ENCODE measurements at regions not wholly inside any gene's neighbourhood (a gene's known extent, or its start where the extent isn't known, plus 50 kb on each side); places are given as distances from the start of the nearest gene placed in this dataset.

DNA sequence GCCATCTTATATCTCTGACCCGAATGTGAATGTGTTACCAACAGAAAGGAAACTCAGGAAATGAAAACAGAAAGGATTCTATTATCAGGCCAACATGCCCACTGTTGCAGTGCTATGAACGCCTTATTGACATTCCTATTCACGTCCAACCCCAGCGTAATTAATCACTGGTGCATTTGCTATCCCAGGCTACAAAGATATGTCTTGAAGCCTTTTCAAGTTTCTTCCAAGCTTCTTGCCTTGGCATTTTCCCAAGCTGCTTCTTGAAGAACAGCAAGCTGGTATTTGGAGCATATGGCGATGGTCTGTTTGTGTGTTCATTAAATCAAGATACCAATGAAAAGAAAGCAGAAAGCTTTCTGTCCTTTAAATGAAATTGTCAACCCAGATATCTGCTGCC, 579.2 kb upstream of the ZNF462 start:
- DNase-seq: no peak

DNA sequence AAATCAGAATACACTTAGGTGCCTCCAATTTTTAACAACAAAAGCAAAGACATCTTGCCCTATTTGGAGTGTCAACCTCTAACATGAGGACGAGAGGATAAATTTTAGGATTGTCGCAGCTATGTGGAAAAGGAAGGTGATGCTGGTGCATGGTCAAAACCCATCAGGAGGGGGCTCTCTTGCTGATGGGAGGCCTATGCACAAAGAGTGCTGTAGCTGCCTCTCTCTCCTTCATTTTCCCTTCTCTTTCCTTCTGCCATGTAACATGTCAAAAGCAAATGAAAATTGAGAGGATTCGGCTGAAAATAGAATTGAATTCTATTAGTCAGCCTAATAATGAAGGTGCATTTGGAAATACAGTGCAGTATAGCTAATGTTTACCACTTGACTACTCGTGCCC, 578.7 kb upstream of the ZNF462 start:
- DNase-seq: no peak

DNA sequence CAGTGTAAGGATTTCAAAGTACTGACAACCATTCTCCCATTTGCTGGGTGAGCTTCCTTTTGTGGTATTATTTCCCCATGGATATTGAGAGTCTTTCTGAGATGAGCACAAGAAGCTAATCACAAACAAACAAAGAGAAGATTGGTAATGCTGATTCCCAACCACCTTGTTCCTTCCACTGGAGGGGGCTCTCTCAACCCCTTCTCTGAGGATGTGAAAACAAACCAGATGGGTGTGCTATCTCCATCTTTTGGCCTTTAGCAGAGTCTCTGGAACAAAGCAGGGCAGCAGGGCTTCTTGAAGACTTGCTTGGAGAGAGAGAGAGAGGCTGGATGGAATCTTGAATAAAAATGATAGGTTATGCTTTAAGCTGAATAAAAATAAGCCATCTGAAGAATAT, 576.7 kb upstream of the ZNF462 start:
- no peak for DNase-seq

DNA sequence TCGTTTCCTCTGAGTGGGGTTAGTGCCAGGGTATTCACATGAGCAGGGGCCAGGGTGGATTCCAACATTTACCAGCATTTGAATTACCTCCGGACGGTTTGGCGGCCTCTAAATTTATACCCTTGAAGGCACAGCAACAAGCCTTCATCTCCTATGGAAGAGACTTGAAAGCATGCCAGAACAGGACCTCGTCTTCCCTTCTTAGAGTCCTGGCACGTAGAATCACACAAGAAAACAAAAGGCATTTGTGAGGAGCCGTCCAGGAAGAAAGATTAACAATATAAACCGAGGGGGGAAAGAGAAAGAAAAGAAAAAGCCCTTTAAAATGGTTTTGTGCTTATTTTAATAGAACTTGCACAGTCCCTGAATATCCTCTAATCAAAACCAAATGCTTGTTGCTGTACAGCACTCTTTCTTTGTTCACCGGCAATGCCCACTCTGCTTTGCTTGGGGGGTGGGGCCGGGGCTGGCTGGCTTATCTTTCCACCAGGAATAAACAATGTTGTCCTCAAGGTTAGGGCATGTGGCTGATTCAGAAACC, 575.8 kb upstream of the ZNF462 start:
- DNase-seq: no peak

DNA sequence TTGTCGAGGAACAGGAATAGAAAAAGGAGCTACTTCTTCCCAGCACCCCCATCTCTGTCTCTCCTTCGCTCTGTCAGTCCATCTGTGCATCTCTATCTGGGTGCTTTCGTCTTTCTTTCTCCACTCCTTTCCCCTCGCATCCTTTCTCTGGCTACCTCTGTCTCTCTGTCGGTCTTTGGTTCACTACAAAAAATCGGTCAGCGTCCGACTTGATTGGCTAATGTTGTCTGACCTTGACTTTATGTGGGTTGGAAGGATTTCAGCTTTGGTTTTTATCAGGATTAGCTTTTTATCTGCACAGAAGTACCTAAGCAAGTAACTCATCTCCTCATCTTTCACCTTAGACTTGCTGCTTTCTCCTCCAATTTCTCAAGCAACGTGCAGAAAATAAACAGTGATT, 575.2 kb upstream of the ZNF462 start:
- DNase-seq: no peak

DNA sequence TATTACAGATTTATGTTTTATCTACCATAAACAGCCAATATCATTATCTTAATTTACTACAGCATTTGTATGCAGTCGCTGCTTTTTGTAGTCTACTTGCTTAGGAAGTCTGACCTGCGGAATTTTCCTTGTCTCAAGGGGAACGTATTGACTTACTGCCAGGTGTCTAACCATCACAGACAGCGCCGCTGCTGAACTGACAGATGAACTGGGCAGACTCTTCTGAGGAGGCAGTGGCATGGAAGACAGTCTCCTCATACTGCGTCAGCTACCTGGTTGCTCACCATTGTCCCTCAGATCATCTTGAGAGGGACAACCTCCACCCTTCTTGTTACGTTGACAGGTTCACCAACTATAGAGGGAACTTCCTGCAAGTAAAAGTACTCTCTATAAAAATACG, 574.3 kb upstream of the ZNF462 start:
- DNase-seq: no peak

DNA sequence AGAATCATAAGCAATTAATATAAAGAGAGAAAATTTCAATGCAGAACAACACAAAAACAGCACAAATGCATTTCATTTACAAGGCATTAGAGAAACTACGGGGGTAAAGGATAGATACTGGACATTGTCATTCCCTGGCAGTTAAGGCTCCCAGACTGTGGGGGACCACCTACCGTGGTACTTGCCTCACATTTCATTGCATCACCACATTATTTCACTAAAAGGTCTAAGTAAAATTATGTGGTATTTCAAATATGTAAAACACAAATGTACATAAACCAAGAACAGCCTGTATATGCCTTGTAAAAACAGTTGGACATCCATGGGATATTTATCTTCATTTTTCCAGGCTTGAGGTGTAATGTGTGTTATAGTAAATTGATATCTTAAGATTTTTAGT, 571.2 kb upstream of the ZNF462 start:
- no peak for DNase-seq

DNA sequence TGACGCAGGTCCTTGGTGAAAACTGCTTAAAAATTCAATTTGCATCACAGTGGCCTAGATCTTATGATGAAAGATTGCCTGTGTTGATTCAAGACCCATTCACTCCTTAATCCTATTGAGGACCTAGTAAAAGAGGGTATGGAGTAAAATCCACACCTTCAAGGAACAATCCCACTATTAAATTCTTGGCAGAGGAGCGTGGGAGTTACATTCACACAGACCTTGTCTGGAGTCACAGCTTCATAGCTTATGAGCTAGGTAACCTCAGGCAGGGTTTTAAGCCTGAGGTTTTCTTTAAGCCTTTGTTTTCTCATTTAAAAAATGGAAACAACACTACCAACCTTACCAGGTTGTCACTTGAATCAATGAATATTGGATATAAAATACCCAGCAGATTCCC, 566.5 kb upstream of the ZNF462 start:
- DNase-seq: no peak

DNA sequence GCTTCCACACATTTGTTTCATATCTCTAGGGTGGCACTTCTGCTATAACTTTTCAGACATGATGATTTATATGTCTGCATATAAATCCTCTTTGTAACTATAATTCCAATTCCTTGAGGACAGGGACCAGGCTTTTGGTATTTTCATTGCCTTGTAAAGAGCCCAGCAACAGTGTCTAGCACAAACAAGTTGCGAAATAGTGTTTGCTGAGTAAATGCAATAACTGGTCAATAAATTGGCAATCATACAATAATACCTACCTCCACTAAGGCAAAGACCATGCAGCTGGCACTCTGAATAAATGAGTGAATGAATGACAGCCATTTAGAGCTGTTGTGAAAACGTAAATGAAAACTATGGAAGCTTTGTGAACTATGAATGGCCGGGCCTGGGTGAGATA, 564.0 kb upstream of the ZNF462 start:
- DNase-seq: no peak

DNA sequence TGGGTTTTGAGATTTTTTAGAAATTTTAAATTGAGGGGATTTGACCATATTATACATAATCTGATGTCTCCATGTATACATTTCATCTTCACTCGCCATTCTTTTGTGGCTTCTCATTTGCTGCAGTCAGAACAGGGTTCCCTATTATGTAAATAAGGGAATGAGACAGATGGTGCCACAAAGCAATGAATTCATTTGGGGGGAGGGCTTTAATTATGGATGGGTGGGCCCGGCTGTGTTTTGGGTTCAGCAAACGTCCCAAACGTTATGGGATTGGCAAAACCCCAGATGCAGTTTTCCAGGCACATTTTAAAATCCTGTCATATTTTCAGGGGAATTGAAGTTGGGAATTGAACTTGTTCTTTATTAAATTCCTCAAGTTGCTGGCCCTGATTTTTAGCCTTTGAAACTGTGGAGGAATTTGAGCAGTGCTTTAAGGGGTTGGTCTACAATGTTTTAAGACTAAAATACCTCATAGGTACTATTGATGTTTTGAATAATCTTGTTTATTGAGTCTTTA, 558.5 kb upstream of the ZNF462 start:
- DNase-seq: no peak

DNA sequence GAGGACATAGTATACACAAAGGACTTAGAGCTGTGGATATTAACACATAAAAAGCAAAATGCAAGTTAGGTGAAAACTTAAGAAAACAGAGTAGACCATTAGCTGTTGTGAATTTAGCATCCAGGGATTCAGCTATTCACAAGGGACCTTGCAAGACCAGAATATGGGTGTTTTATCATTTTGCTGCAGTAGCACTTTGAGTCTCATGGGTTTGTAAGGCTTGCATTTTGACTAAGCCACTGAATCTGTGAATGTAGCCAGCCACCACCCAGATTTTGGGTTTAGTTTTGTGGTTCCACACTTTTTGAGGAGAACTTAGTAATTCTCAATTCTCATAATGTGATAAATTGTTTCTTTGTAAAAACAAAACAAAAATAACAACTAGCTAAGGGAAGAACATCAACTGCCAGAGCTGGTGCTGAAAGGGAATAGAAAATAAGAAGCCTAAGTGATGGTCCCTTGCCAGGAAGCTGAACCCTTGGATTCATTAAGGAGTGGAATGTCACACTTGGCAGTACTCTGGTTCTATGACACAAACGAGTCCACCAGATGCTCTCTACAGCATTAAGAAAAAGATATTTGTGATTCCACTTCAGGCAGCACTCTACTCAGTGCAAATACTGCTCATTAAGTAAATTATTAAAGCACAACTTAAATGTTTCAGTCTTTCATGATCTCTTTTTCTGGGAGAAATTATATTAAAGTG, 557.4 kb upstream of the ZNF462 start:
- no peak for DNase-seq

DNA sequence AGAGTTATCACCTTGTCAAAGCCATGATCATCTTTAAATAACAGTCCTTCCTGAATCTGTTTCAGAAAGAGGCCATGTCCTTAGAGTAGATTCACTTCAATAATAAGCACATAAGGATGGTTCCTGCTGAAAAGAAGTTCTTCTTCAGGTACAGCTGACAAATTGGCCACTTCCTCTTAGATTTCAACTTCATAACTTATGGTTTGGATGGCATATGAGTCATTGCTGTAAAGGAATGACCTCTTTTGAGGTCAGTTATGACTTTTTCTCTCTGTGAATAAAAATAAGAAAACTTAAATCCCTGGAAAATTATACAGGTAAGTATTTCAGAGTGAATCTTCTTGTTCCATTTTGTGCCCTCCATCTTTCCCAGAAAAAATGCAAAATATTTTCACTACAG, 555.3 kb upstream of the ZNF462 start:
- no peak for DNase-seq

DNA sequence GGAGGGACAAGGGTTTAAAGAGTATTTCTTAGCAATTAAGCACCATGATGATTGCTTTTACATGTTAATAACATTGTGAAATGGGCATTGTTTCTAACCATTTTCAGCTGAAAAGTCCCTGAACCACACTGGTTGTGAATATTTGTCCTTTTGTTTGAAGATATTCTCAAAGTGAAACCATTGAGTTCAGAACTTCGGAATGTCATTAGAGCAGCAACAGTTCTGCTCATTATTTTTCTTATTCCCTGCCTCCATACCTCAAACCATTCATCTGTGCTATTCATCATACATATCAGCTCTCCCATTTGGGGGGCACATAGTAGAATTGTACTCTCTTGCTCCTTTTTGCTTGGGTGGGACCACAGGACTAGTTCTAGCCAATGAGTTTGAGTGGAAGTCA, 553.0 kb upstream of the ZNF462 start:
- no peak for DNase-seq

DNA sequence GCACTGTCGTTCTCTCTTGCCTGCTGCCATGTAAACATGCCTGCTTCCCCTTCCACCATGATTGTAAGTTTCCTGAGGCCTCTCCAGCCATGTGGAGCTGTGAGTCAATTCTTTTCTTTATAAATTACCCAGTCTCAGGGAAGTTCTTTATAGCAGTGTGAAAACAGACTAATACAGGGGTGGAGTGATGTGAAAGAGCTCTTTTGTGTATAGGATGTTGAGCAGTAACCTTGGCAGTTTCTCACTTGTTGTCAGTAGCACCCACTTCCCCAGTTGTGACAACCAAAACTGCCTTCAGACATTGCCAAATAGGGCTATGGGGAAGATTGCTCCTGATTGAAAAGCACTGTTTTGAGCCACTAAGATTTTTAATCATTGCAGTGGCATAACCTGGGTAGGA, 552.2 kb upstream of the ZNF462 start:
- no peak for DNase-seq

DNA sequence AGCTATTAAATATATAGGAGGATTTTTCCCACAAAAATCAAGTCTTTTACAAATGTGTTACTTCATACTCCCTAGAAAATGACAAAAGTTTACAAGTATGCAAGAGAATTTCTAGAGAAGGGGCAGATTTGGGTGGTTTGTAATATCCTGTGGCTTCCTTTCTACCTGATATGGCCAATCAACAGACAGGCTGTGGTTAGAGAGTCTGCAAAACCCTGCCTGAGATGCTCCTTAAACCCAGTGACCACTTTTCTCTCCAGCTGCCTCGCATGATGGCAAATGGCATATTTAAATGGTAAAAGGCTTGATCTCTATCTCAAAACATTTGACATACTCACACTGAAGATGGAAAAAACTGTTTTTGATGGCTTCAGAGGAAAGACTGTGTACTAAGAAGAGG, 550.1 kb upstream of the ZNF462 start:
- DNase-seq: no peak

DNA sequence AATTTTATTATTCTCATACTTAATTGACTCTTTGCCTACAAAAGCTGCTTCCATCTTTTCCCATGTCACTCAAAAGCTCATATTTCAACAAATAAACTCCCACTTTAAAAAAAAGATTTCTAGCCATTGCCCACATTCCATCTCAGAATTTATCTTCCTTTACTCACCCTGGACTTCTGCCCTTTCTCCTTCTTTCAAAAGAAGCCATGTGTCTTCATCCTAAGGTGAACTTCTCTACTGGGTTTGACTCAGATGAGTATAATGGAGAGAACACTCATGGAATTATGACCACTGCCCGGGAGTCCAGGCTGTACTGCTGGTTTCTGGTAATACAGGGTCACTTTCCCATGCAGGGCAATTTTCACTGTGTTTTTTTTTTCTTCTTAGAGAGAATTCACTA, 548.5 kb upstream of the ZNF462 start:
- DNase-seq: no peak

DNA sequence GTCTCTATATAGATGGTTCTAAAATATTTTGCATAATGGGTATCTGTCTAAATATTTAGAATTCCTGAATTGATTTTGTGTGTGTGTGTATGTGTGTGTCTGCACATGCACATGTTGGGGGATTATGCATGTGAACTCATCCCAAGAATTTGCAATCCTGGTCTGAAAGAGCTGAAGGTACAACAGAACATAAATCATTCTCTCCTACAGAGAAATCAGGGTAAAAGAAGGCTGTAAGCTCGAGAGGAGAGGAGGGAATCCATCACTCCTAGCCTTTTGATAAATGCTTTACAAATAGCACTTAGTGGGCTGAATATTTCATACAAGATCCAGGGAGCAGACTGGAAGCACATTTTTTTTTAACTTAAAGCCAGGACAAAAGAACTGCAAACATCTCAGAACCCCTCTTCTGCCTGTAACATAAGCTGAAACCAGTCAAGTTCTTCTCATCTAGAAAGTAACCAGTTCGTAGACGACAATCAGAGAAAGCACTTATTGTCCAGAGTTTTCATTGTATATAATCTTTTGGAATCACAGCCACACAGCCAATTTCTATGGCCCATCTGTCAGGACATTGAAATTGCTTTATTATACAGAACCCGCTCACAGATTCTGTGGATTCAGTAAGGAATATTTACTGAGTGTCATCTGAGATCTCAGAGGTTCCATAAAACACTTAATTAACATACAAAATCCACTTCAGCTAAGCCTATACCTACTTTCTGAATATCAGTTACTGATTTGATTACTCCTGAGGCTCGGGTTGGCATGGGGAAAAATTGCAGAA, 541.4 kb upstream of the ZNF462 start:
- DNase-seq: no peak

DNA sequence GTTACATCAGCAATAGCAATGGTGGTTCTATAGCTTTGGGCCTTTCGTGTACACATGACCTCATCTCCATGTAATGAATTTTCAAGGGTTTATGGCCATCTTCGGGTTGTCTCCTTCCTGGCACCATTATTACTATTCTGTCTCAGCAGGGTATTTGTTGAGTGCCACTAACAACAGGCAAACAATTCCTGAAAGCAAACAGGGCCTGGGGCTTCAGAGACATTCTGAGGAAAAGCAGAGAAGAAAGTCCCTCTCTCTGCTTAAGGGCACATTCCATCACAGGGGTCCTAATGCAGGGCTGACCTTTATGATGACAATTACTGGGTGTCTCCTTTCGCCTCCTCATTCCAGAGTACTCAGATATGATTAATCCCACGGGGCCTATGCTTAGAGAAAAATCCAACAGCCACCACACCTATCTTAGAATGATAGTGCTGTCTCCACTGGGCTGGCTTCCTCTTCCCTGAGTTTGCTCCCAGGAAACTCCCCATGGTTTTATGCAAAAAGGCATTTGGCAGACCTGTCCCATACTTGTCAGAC, 540.2 kb upstream of the ZNF462 start:
- DNase-seq: no peak

DNA sequence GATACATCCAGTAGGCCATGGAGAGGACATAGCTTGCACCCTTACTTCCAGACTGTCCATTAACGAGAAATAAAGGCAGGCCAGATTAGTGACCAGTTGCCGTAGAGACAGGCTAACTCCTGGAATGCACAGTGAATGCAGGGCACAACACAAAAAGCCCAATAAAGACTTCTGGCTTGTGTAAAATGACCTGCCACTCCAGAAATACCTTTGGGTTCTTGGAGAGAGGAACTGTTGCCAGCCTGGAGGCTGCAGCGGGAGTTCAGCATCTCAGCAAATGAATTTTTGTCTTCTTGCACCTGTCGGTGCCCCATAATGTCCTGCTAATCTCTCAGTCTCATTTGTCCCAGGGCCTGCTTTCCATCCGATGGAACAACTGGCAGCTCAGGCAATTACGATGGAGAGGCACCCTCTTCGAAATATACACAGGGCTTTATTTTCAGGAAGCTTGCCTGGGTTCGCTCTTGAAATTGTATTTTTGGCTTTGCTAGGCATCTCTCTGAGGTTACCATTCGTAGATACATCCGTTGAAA, 538.8 kb upstream of the ZNF462 start:
- DNase-seq: no peak

DNA sequence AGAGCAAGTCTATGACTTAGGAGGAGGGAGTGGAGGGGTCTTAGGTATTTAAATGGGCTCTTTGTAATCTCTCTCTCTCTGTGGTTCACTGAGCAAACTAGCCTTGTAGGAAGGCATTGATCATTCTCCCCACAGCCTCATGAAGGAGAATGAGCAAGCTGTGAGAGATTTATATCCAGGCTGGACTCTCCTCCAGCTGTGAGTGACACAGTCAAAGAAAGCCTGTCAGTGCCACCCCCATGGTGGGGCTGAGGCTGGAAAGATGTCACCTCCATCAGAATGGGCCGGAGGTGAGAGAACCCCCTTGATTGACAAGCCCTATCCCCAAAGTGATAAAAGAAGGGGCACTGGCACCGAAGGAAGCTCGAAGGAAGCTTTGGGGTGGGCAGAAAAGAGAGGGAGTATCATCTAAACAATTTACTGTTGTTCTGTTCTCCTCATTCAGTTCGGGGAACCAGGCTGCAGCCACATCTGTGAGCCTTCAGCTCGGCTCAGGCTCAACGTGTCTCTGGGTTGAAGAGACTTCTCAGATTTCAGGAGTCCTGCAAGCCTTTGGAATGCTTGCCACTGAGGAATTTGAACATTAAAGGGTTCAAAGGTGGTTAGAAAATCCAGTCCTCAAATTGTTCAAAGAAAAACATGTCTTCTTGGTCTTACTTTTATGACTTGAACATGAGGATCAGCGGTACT, 538.2 kb upstream of the ZNF462 start:
- DNase-seq: no peak

DNA sequence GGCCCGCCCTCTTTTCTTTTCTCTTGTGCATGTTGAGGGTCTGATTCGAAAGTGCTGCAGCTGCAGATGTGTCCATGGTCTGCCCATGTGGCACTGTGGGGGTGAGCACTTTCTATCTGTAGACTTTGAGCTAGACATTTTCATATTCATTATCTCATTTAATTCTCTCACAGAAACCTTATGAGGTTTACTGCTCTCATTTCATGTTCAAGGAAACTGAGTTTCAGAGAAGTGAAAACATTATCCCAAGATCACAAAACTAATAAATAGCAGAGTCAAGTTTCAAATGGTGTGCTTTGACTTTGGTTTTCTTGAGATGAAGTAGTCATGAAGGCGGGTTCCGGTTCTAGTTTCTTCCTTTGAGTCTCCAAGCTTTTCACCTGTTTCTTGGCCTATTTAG, 536.5 kb upstream of the ZNF462 start:
- no peak for DNase-seq

DNA sequence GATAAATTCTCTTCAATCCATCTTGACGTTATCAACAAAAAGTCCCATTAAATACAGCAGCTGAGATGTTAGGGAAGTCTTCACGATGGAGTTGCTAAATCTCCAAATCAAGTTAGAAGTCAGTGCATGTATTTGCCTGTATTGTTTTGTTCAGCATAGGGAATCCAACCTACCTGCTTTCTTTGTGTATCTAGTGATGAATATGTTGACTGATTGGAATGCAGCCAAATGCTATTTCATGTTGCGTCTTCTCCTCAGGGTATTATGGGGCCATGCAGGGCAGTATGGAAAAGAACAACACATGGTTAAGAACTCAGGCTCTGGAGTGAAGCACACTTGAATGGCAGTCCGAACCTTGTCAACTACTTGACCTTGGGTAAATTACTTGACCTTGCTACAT, 529.5 kb upstream of the ZNF462 start:
- DNase-seq: no peak

DNA sequence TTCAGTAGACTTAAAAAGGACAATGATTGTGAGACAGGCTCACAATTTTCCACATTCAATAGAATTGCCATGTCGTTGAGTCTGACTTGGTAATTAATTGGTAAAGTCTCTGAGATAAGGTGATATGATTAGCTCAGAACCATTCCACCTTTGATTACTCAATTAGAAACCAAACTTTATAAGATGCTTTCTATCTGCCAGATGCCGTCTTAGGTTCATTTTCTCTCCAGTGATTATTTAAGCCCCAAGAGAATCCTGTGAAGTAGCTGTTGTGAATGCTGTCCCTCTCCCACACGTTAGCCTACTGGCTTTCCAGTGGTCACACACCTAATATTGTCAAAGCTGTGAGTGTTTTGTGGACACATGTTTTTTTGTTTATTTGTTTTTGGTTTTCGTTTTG, 528.9 kb upstream of the ZNF462 start:
- no peak for DNase-seq
